Liver (tissue), 3 donors: ENCODE measurements at regions not wholly inside any gene's neighbourhood (a gene's known extent, or its start where the extent isn't known, plus 50 kb on each side); places are given as distances from the start of the nearest gene placed in this dataset.

Experiments
- CTCF ChIP-seq: fragments of 150-350 bp; IDR thresholded peaks from 2 replicates; pipeline ENCODE4 v1.5.1; 2017; ENCODE audit warnings: improper control_type of control experiment, low read depth, low read length; ENCODE audit not compliant: missing input control
- EGR1 ChIP-seq, 2 donors: IDR thresholded peaks; 2 replicates each; pipeline ENCODE4 v1.6.1; 2016 to 2018; ENCODE audit warnings: antibody characterized with exemption in 2 of 2, low read depth in 2 of 2
- JUND ChIP-seq, 2 donors: IDR thresholded peaks; 2 replicates each; pipeline ENCODE4 v1.6.1; 2016; ENCODE audit warnings: antibody characterized with exemption in 2 of 2
- MAX ChIP-seq: IDR thresholded peaks from 2 replicates; pipeline ENCODE4 v1.6.1; 2016; ENCODE audit warnings: antibody characterized with exemption
- donor health status: healthy.
- donor health status: healthy.

- TF ChIP-seq JUND (IDR thresholded peaks at IDR 0.05) (no peak), CTCF (no peak), EGR1 (IDR thresholded peaks at IDR 0.05; ENCODE audit: low read depth in 2 of 2) (no peak), MAX (no peak)
These were observed 62.9 kb upstream of the MYB start for GRCh38 chr6:135118134-135118730.
